ENCODE measurements at regions not wholly inside any gene's neighbourhood (a gene's known extent, or its start where the extent isn't known, plus 50 kb on each side); places are given as distances from the start of the nearest gene placed in this dataset.

- H2BK120ac ChIP-seq (ENCODE audit: low read depth, low read length) = no peak overlapping the region
- H2BK15ac ChIP-seq (replicated peaks; ENCODE audit: low read depth) = no peak overlapping the region
- DNase-seq = no peak
- no peak overlapping the region for H2BK5ac ChIP-seq (ENCODE audit: low read length)
- no peak overlapping the region for H3K4me3 ChIP-seq (ENCODE audit: low read length)
- H3K79me2 ChIP-seq (ENCODE audit: control insufficient read depth, insufficient read depth, low read length) = no peaks in the 10 kb centered on the region
- no peak overlapping the region for H3K4ac ChIP-seq (ENCODE audit: low read depth, low read length)
- no peaks in the 10 kb centered on the region for H3K4me1 ChIP-seq (ENCODE audit: control insufficient read depth, low read depth, low read length)
- H3K18ac ChIP-seq (ENCODE audit: low read length) = no peak overlapping the region
- no peak overlapping the region for H3K9ac ChIP-seq (ENCODE audit: low read length)
- H3K27me3 ChIP-seq (ENCODE audit: insufficient read depth, low read length, poor library complexity) = no peaks in the 10 kb centered on the region
- H3K23ac ChIP-seq (ENCODE audit: low read length) = no peak overlapping the region
- H3K56ac ChIP-seq (ENCODE audit: low read length) = no peak overlapping the region
- H2AK5ac ChIP-seq (ENCODE audit: low read length) = no peak overlapping the region
- H4K8ac ChIP-seq (ENCODE audit: low read depth, low read length) = no peak overlapping the region
- no peak overlapping the region for H4K5ac ChIP-seq (ENCODE audit: low read length)
- H3K79me1 ChIP-seq (ENCODE audit: low read length) = no peaks in the 10 kb centered on the region
- no peaks in the 10 kb centered on the region for H3K36me3 ChIP-seq (ENCODE audit: control insufficient read depth, insufficient read depth, low read length)
- no peak overlapping the region for H3K27ac ChIP-seq (ENCODE audit: low read depth, low read length)
- H3K4me2 ChIP-seq (ENCODE audit: low read length) = no peak overlapping the region
- WGBS (ENCODE audit: extremely low coverage, insufficient coverage, low lambda C conversion rate) = no CpG with 5 or more reads among the region's 3 CpGs
These were observed 690.8 kb upstream of the FZD8 start for GRCh38 chr10:36332926-36333325.

GRCh38 chr10:36331121-36331520 lies 689.0 kb upstream of the FZD8 start:
- no peak overlapping the region for H3K4me3 ChIP-seq (ENCODE audit: low read length)
- no peak overlapping the region for H2BK5ac ChIP-seq (ENCODE audit: low read length)
- no peak overlapping the region for H2BK120ac ChIP-seq (ENCODE audit: low read depth, low read length)
- no peaks in the 10 kb centered on the region for H3K4me1 ChIP-seq (ENCODE audit: control insufficient read depth, low read depth, low read length)
- H3K36me3 ChIP-seq (ENCODE audit: control insufficient read depth, insufficient read depth, low read length) = no peaks in the 10 kb centered on the region
- H2AK5ac ChIP-seq (ENCODE audit: low read length) = no peak overlapping the region
- H3K79me2 ChIP-seq (ENCODE audit: control insufficient read depth, insufficient read depth, low read length) = no peaks in the 10 kb centered on the region
- H3K56ac ChIP-seq (ENCODE audit: low read length) = no peak overlapping the region
- no peak overlapping the region for H4K8ac ChIP-seq (ENCODE audit: low read depth, low read length)
- no peak overlapping the region for H3K27ac ChIP-seq (ENCODE audit: low read depth, low read length)
- no peak overlapping the region for H3K23ac ChIP-seq (ENCODE audit: low read length)
- no peak overlapping the region for H3K4me2 ChIP-seq (ENCODE audit: low read length)
- DNase-seq = no peak
- H3K79me1 ChIP-seq (ENCODE audit: low read length) = no peaks in the 10 kb centered on the region
- WGBS (ENCODE audit: extremely low coverage, insufficient coverage, low lambda C conversion rate) = no CpG with 5 or more reads among the region's 3 CpGs
- no peaks in the 10 kb centered on the region for H3K27me3 ChIP-seq (ENCODE audit: insufficient read depth, low read length, poor library complexity)
- no peak overlapping the region for H3K4ac ChIP-seq (ENCODE audit: low read depth, low read length)
- no peak overlapping the region for H4K5ac ChIP-seq (ENCODE audit: low read length)
- no peak overlapping the region for H3K9ac ChIP-seq (ENCODE audit: low read length)
- H3K18ac ChIP-seq (ENCODE audit: low read length) = no peak overlapping the region
- no peak overlapping the region for H2BK15ac ChIP-seq (replicated peaks; ENCODE audit: low read depth)

GRCh38 chr10:36325815-36326214 lies 683.7 kb upstream of the FZD8 start:
- Histone ChIP-seq H3K56ac (ENCODE audit: low read length) (no peak overlapping the region), H2BK15ac (replicated peaks; ENCODE audit: low read depth) (no peak overlapping the region), H4K8ac (ENCODE audit: low read depth, low read length) (no peak overlapping the region), H3K79me2 (ENCODE audit: control insufficient read depth, insufficient read depth, low read length) (no peaks in the 10 kb centered on the region), H3K4me3 (ENCODE audit: low read length) (no peak overlapping the region), H2BK120ac (ENCODE audit: low read depth, low read length) (no peak overlapping the region), H3K4me1 (ENCODE audit: control insufficient read depth, low read depth, low read length) (no peaks in the 10 kb centered on the region), H3K79me1 (ENCODE audit: low read length) (no peaks in the 10 kb centered on the region), H2AK5ac (ENCODE audit: low read length) (no peak overlapping the region), H2BK5ac (ENCODE audit: low read length) (no peak overlapping the region), H3K36me3 (ENCODE audit: control insufficient read depth, insufficient read depth, low read length) (no peaks in the 10 kb centered on the region), H3K4me2 (ENCODE audit: low read length) (no peak overlapping the region), H3K23ac (ENCODE audit: low read length) (no peak overlapping the region), H3K4ac (ENCODE audit: low read depth, low read length) (no peak overlapping the region), H4K5ac (ENCODE audit: low read length) (no peak overlapping the region), H3K9ac (ENCODE audit: low read length) (no peak overlapping the region), H3K27ac (ENCODE audit: low read depth, low read length) (no peak overlapping the region), H3K27me3 (ENCODE audit: insufficient read depth, low read length, poor library complexity) (no peaks in the 10 kb centered on the region), H3K18ac (ENCODE audit: low read length) (no peak overlapping the region)
- no CpG with 5 or more reads among the region's 2 CpGs for WGBS (ENCODE audit: extremely low coverage, insufficient coverage, low lambda C conversion rate)
- no peak for DNase-seq

GRCh38 chr10:36324831-36325230 lies 682.7 kb upstream of the FZD8 start:
- Histone ChIP-seq H3K18ac (ENCODE audit: low read length) (no peak overlapping the region), H3K4me1 (ENCODE audit: control insufficient read depth, low read depth, low read length) (no peaks in the 10 kb centered on the region), H3K27me3 (ENCODE audit: insufficient read depth, low read length, poor library complexity) (no peaks in the 10 kb centered on the region), H2BK15ac (replicated peaks; ENCODE audit: low read depth) (no peak overlapping the region), H2BK5ac (ENCODE audit: low read length) (no peak overlapping the region), H3K4me3 (ENCODE audit: low read length) (no peak overlapping the region), H3K27ac (ENCODE audit: low read depth, low read length) (no peak overlapping the region), H3K56ac (ENCODE audit: low read length) (no peak overlapping the region), H3K23ac (ENCODE audit: low read length) (no peak overlapping the region), H2AK5ac (ENCODE audit: low read length) (no peak overlapping the region), H3K9ac (ENCODE audit: low read length) (no peak overlapping the region), H3K36me3 (ENCODE audit: control insufficient read depth, insufficient read depth, low read length) (no peaks in the 10 kb centered on the region), H4K8ac (ENCODE audit: low read depth, low read length) (no peak overlapping the region), H3K4me2 (ENCODE audit: low read length) (no peak overlapping the region), H2BK120ac (ENCODE audit: low read depth, low read length) (no peak overlapping the region), H4K5ac (ENCODE audit: low read length) (no peak overlapping the region), H3K4ac (ENCODE audit: low read depth, low read length) (no peak overlapping the region), H3K79me2 (ENCODE audit: control insufficient read depth, insufficient read depth, low read length) (no peaks in the 10 kb centered on the region), H3K79me1 (ENCODE audit: low read length) (no peaks in the 10 kb centered on the region)
- WGBS (ENCODE audit: extremely low coverage, insufficient coverage, low lambda C conversion rate) = no CpG with 5 or more reads among the region's 2 CpGs
- DNase-seq = no peak

GRCh38 chr10:36313142-36313541 lies 671.0 kb upstream of the FZD8 start:
- DNase-seq = no peak
- Histone ChIP-seq H4K8ac (ENCODE audit: low read depth, low read length) (no peak overlapping the region), H2BK120ac (ENCODE audit: low read depth, low read length) (no peak overlapping the region), H3K36me3 (ENCODE audit: control insufficient read depth, insufficient read depth, low read length) (no peaks in the 10 kb centered on the region), H2BK15ac (replicated peaks; ENCODE audit: low read depth) (no peak overlapping the region), H4K5ac (ENCODE audit: low read length) (no peak overlapping the region), H3K79me1 (ENCODE audit: low read length) (no peaks in the 10 kb centered on the region), H3K27me3 (ENCODE audit: insufficient read depth, low read length, poor library complexity) (no peaks in the 10 kb centered on the region), H3K4me1 (ENCODE audit: control insufficient read depth, low read depth, low read length) (no peaks in the 10 kb centered on the region), H3K9ac (ENCODE audit: low read length) (no peak overlapping the region), H3K79me2 (ENCODE audit: control insufficient read depth, insufficient read depth, low read length) (no peaks in the 10 kb centered on the region), H2BK5ac (ENCODE audit: low read length) (no peak overlapping the region), H3K4me2 (ENCODE audit: low read length) (no peak overlapping the region), H2AK5ac (ENCODE audit: low read length) (no peak overlapping the region), H3K4me3 (ENCODE audit: low read length) (no peak overlapping the region), H3K23ac (ENCODE audit: low read length) (no peak overlapping the region), H3K56ac (ENCODE audit: low read length) (no peak overlapping the region), H3K18ac (ENCODE audit: low read length) (no peak overlapping the region), H3K4ac (ENCODE audit: low read depth, low read length) (no peak overlapping the region), H3K27ac (ENCODE audit: low read depth, low read length) (no peak overlapping the region)
- no CpG with 5 or more reads among the region's 7 CpGs for WGBS (ENCODE audit: extremely low coverage, insufficient coverage, low lambda C conversion rate)

GRCh38 chr10:36303896-36304295 lies 661.8 kb upstream of the FZD8 start:
- no peak overlapping the region for H2BK5ac ChIP-seq (ENCODE audit: low read length)
- no peak overlapping the region for H3K4me3 ChIP-seq (ENCODE audit: low read length)
- H3K4me1 ChIP-seq (ENCODE audit: control insufficient read depth, low read depth, low read length) = no peaks in the 10 kb centered on the region
- H3K36me3 ChIP-seq (ENCODE audit: control insufficient read depth, insufficient read depth, low read length) = no peaks in the 10 kb centered on the region
- H3K9ac ChIP-seq (ENCODE audit: low read length) = no peak overlapping the region
- no peak overlapping the region for H2BK120ac ChIP-seq (ENCODE audit: low read depth, low read length)
- no peak overlapping the region for H3K56ac ChIP-seq (ENCODE audit: low read length)
- H3K4ac ChIP-seq (ENCODE audit: low read depth, low read length) = no peak overlapping the region
- no peak overlapping the region for H3K27ac ChIP-seq (ENCODE audit: low read depth, low read length)
- no peak overlapping the region for H3K4me2 ChIP-seq (ENCODE audit: low read length)
- no peak overlapping the region for H3K23ac ChIP-seq (ENCODE audit: low read length)
- no peak overlapping the region for H4K8ac ChIP-seq (ENCODE audit: low read depth, low read length)
- H3K79me1 ChIP-seq (ENCODE audit: low read length) = no peaks in the 10 kb centered on the region
- H3K18ac ChIP-seq (ENCODE audit: low read length) = no peak overlapping the region
- no peaks in the 10 kb centered on the region for H3K79me2 ChIP-seq (ENCODE audit: control insufficient read depth, insufficient read depth, low read length)
- no peak overlapping the region for H2AK5ac ChIP-seq (ENCODE audit: low read length)
- no peak for DNase-seq
- H4K5ac ChIP-seq (ENCODE audit: low read length) = no peak overlapping the region
- no peak overlapping the region for H2BK15ac ChIP-seq (replicated peaks; ENCODE audit: low read depth)
- no peaks in the 10 kb centered on the region for H3K27me3 ChIP-seq (ENCODE audit: insufficient read depth, low read length, poor library complexity)
